CD4-positive, alpha-beta T cell (primary cell): ENCODE measurements at regions not wholly inside any gene's neighbourhood (a gene's known extent, or its start where the extent isn't known, plus 50 kb on each side); places are given as distances from the start of the nearest gene placed in this dataset.

Source experiments
- ATAC-seq: fragments of 200-7000 bp; cut with Tn5 transposase; one replicate; pipeline ENCODE4 v1.10.0; 2022; ENCODE audit warnings: mild to moderate bottlenecking; ENCODE audit not compliant: poor library complexity
- CTCF ChIA-PET: fragments of 350-600 bp; sonication (Branson Sonifier 250); formaldehyde crosslinking; loops from one replicate; lab custom pipeline; 2021; ENCODE audit warnings: antibody characterized with exemption, inconsistent platforms; lab: Charles Lee
- POLR2A ChIA-PET: fragments of 350-600 bp; sonication (Branson Sonifier 250); formaldehyde crosslinking; loops from one replicate; lab custom pipeline; 2021; ENCODE audit warnings: antibody characterized with exemption, inconsistent platforms; lab: Charles Lee
- DNase-seq, 14 experiments: peaks; one replicate each; pipeline ENCODE4 v3.0.0-alpha.2; 2013 to 2020; ENCODE audit warnings: mixed read lengths in 2 of 14
- H3K27ac ChIP-seq, 2 donors: one replicate each; pipeline versions ENCODE4 v1.5.1 to v1.7.0; 2013; ENCODE audit warnings: low read length in 2 of 2, low read depth in 1 of 2, mild to moderate bottlenecking in 1 of 2
- H3K27me3 ChIP-seq, 2 experiments: 1 replicate in 1 of 2; 2 replicates in 1 of 2; pipeline versions ENCODE4 v1.6.1 to v1.7.0; 2013; ENCODE audit warnings: low read length in 2 of 2, control low read depth in 1 of 2, mild to moderate bottlenecking in 1 of 2, moderate library complexity in 1 of 2; ENCODE audit not compliant: insufficient read depth in 2 of 2, control insufficient read depth in 1 of 2
- H3K36me3 ChIP-seq: one replicate; pipeline ENCODE4 v1.6.1; 2013; ENCODE audit warnings: low read length, control low read depth; ENCODE audit not compliant: insufficient read depth
- H3K4me1 ChIP-seq: one replicate; pipeline ENCODE4 v1.6.1; 2013; ENCODE audit warnings: low read length, control low read depth; ENCODE audit not compliant: insufficient read depth
- H3K4me3 ChIP-seq: one replicate; pipeline ENCODE4 v1.5.1; 2013; ENCODE audit warnings: mild to moderate bottlenecking, low read length, moderate library complexity
- H3K9me3 ChIP-seq, 2 experiments: 1 replicate in 1 of 2; 2 replicates in 1 of 2; pipeline versions ENCODE4 v1.6.1 to v1.7.0; 2013; ENCODE audit warnings: low read length in 2 of 2, mild to moderate bottlenecking in 2 of 2, control low read depth in 1 of 2, moderate library complexity in 1 of 2; ENCODE audit not compliant: control insufficient read depth in 1 of 2, insufficient read depth in 1 of 2
- H3K27ac Mint-ChIP-seq: one replicate; pipeline ENCODE4 v1.8.0; 2020; ENCODE audit warnings: mixed read lengths
- H3K27me3 Mint-ChIP-seq: one replicate; pipeline ENCODE4 v1.8.0; 2021; ENCODE audit warnings: mixed read lengths
- H3K36me3 Mint-ChIP-seq: one replicate; pipeline ENCODE4 v1.8.0; 2021; ENCODE audit warnings: low read depth, mixed read lengths
- H3K4me1 Mint-ChIP-seq: one replicate; pipeline ENCODE4 v1.8.0; 2021; ENCODE audit warnings: low read depth, mixed read lengths
- H3K4me3 Mint-ChIP-seq: one replicate; pipeline ENCODE4 v1.8.0; 2020; ENCODE audit warnings: mild to moderate bottlenecking, mixed read lengths
- H3K9me3 Mint-ChIP-seq: one replicate; pipeline ENCODE4 v1.8.0; 2020; ENCODE audit warnings: mixed read lengths
- CTCF ChIP-seq: fragments of 200-600 bp; IDR thresholded peaks from one replicate; pipeline ENCODE4 v1.8.0; 2022; ENCODE audit warnings: antibody characterized with exemption, mild to moderate bottlenecking
- intact Hi-C, 2 experiments: fragments of 100-400 bp; cut with DNase I in 1 of 2; cut with micrococcal nuclease in 1 of 2; formaldehyde crosslinking; loops; one replicate each; pipeline versions ENCODE4 v1.15.1 to v1.9.0; 2023 to 2025; cut with DNase I, micrococcal nuclease

- no peak overlapping the region for H3K4me3 Mint-ChIP-seq
- Histone ChIP-seq H3K27me3 (no peaks in the 10 kb centered on the region), H3K36me3 (no peaks in the 10 kb centered on the region), H3K9me3 (no peaks in the 10 kb centered on the region), H3K4me1 (no peaks in the 10 kb centered on the region), H3K27ac (no peak overlapping the region), H3K4me3 (no peak overlapping the region)
- H3K4me1 Mint-ChIP-seq = no peaks in the 10 kb centered on the region
- peaks cover 3% of the 10 kb centered on the region for H3K9me3 Mint-ChIP-seq
- H3K27ac Mint-ChIP-seq = no peak overlapping the region
- intact Hi-C loops = no loop called here
- ATAC-seq = no peak
- no peak for TF ChIP-seq CTCF
- ChIA-PET CTCF (no interaction called here), POLR2A (no interaction called here)
- no peaks in the 10 kb centered on the region for H3K36me3 Mint-ChIP-seq
- no peaks in the 10 kb centered on the region for H3K27me3 Mint-ChIP-seq
- no peak for DNase-seq
These were observed 1136.3 kb upstream of the ACO1 start for GRCh38 chr9:31248156-31248555.

- Histone ChIP-seq H3K27ac (no peak overlapping the region), H3K4me1 (no peaks in the 10 kb centered on the region), H3K36me3 (no peaks in the 10 kb centered on the region), H3K9me3 (peaks cover 0 to 18% of the 10 kb centered on the region in 2 experiments), H3K4me3 (no peak overlapping the region), H3K27me3 (no peaks in the 10 kb centered on the region)
- Mint-ChIP-seq H3K4me3 (no peak overlapping the region), H3K9me3 (peaks cover 6% of the 10 kb centered on the region), H3K36me3 (no peaks in the 10 kb centered on the region), H3K4me1 (no peaks in the 10 kb centered on the region), H3K27me3 (no peaks in the 10 kb centered on the region), H3K27ac (no peak overlapping the region)
- ATAC-seq = no peak
- intact Hi-C loops = no loop called here
- no peak for DNase-seq
- TF ChIP-seq CTCF = no peak
- POLR2A ChIA-PET = no interaction called here
- CTCF ChIA-PET = no interaction called here
These were observed 1133.1 kb upstream of the ACO1 start for GRCh38 chr9:31251386-31251785.

GRCh38 chr9:31253800-31254762 is 1130.4 kb upstream of the ACO1 start:
- no peaks in the 10 kb centered on the region for H3K4me1 ChIP-seq
- H3K27me3 Mint-ChIP-seq = no peaks in the 10 kb centered on the region
- no peak overlapping the region for H3K27ac Mint-ChIP-seq
- no peaks in the 10 kb centered on the region for H3K36me3 ChIP-seq
- POLR2A ChIA-PET = no interaction called here
- no peak overlapping the region for H3K27ac ChIP-seq
- intact Hi-C loops = no loop called here
- H3K27me3 ChIP-seq = no peaks in the 10 kb centered on the region
- no peaks in the 10 kb centered on the region for H3K36me3 Mint-ChIP-seq
- ATAC-seq (no peak), DNase-seq (peak in 1 of 14 experiments; percentile 16)
- no peak overlapping the region for H3K4me3 ChIP-seq
- peaks cover 0 to 18% of the 10 kb centered on the region in 2 experiments for H3K9me3 ChIP-seq
- H3K4me3 Mint-ChIP-seq = no peak overlapping the region
- no peak for TF ChIP-seq CTCF
- H3K9me3 Mint-ChIP-seq = peaks cover 6% of the 10 kb centered on the region
- CTCF ChIA-PET = no interaction called here
- H3K4me1 Mint-ChIP-seq = no peaks in the 10 kb centered on the region
